CD14-positive monocyte (primary cell): ENCODE measurements at regions not wholly inside any gene's neighbourhood (a gene's known extent, or its start where the extent isn't known, plus 50 kb on each side); places are given as distances from the start of the nearest gene placed in this dataset.

Experiments used
- DNase-seq, 3 donors: peaks; one replicate each; pipeline ENCODE4 v3.0.0-alpha.2; 2011 to 2022
- H2AFZ ChIP-seq: 2 replicates; pipeline ENCODE4 v1.6.0; 2012; ENCODE audit warnings: mild to moderate bottlenecking, low read depth, low read length, inconsistent platforms; ENCODE audit not compliant: insufficient read depth, poor library complexity, severe bottlenecking
- H3K27ac ChIP-seq, 2 donors: 1 replicate in 1 of 2; 2 replicates in 1 of 2; pipeline ENCODE4 v1.5.1; 2012 to 2013; ENCODE audit warnings: low read length in 2 of 2, control low read depth in 1 of 2, inconsistent platforms in 1 of 2, low read depth in 1 of 2, mild to moderate bottlenecking in 1 of 2
- H3K27me3 ChIP-seq, 2 donors: one replicate each; pipeline versions ENCODE4 v1.6.0 to v1.6.1; 2011 to 2013; ENCODE audit warnings: low read length in 2 of 2; ENCODE audit not compliant: control insufficient read depth in 2 of 2, insufficient read depth in 2 of 2
- H3K36me3 ChIP-seq, 2 donors: replicated peaks in 1 of 2; 1 replicate in 1 of 2; 2 replicates in 1 of 2; pipeline versions ENCODE4 v1.5.1 to v1.6.1; 2012 to 2013; ENCODE audit warnings: low read length in 2 of 2, control low read depth in 1 of 2, inconsistent platforms in 1 of 2, mild to moderate bottlenecking in 1 of 2; ENCODE audit not compliant: insufficient read depth in 2 of 2, control insufficient read depth in 1 of 2
- H3K4me1 ChIP-seq, 2 donors: 1 replicate in 1 of 2; 2 replicates in 1 of 2; pipeline versions ENCODE4 v1.5.1 to v1.6.1; 2012 to 2013; ENCODE audit warnings: low read length in 2 of 2, control low read depth in 1 of 2, inconsistent platforms in 1 of 2, mild to moderate bottlenecking in 1 of 2, moderate library complexity in 1 of 2; ENCODE audit not compliant: insufficient read depth in 2 of 2, control insufficient read depth in 1 of 2
- H3K4me2 ChIP-seq: replicated peaks from 2 replicates; pipeline ENCODE3; 2012; ENCODE audit warnings: low read length, moderate library complexity, mild to moderate bottlenecking; ENCODE audit not compliant: poor library complexity, severe bottlenecking; ENCODE audit errors: extremely low read depth
- H3K4me3 ChIP-seq, 3 experiments: fragments of 200-600 bp in 1 of 3; sonication (generic) in 1 of 3; replicated peaks in 1 of 3; 1 replicate in 2 of 3; 2 replicates in 1 of 3; pipeline ENCODE4 v1.5.1; 2011 to 2013; ENCODE audit warnings: low read length in 3 of 3, mild to moderate bottlenecking in 3 of 3, control low read depth in 2 of 3, low read depth in 2 of 3, inconsistent platforms in 1 of 3, moderate library complexity in 1 of 3
- H3K79me2 ChIP-seq: 2 replicates; pipeline ENCODE4 v1.6.0; 2012; ENCODE audit warnings: mild to moderate bottlenecking, control low read depth, inconsistent platforms, low read length, moderate library complexity; ENCODE audit not compliant: insufficient read depth
- H3K9ac ChIP-seq: 2 replicates; pipeline ENCODE4 v1.6.0; 2017; ENCODE audit warnings: low read length, mild to moderate bottlenecking; ENCODE audit not compliant: insufficient read depth, poor library complexity, severe bottlenecking
- H3K9me3 ChIP-seq, 2 donors: replicated peaks in 1 of 2; 1 replicate in 1 of 2; 2 replicates in 1 of 2; pipeline versions ENCODE4 v1.5.1 to v1.6.1; 2012 to 2013; ENCODE audit warnings: low read length in 2 of 2, control low read depth in 1 of 2; ENCODE audit not compliant: control insufficient read depth in 1 of 2, insufficient read depth in 1 of 2
- H4K20me1 ChIP-seq: 2 replicates; pipeline ENCODE4 v1.6.0; 2012; ENCODE audit warnings: mild to moderate bottlenecking, low read length, control low read depth, moderate library complexity; ENCODE audit not compliant: insufficient read depth
- H3K27ac Mint-ChIP-seq, 7 donors: one replicate each; pipeline ENCODE4 v1.8.0; 2020; ENCODE audit warnings: mild to moderate bottlenecking in 7 of 7, mixed read lengths in 7 of 7, moderate library complexity in 6 of 7, inconsistent platforms in 2 of 7
- H3K27me3 Mint-ChIP-seq, 3 donors: one replicate each; pipeline ENCODE4 v1.8.0; 2021 to 2022; ENCODE audit warnings: low read depth in 3 of 3, mild to moderate bottlenecking in 3 of 3, mixed read lengths in 3 of 3, moderate library complexity in 3 of 3, inconsistent platforms in 1 of 3
- H3K36me3 Mint-ChIP-seq, 2 donors: one replicate each; pipeline ENCODE4 v1.8.0; 2020; ENCODE audit warnings: mixed read lengths in 2 of 2, inconsistent platforms in 1 of 2, mild to moderate bottlenecking in 1 of 2
- H3K4me1 Mint-ChIP-seq: one replicate; pipeline ENCODE4 v1.8.0; 2020; ENCODE audit warnings: mild to moderate bottlenecking, mixed read lengths
- H3K4me3 Mint-ChIP-seq, 2 donors: one replicate each; pipeline ENCODE4 v1.8.0; 2020; ENCODE audit warnings: mild to moderate bottlenecking in 2 of 2, mixed read lengths in 2 of 2, moderate library complexity in 1 of 2
- H3K9me3 Mint-ChIP-seq, 7 donors: one replicate each; pipeline ENCODE4 v1.8.0; 2020 to 2022; ENCODE audit warnings: mixed read lengths in 7 of 7, mild to moderate bottlenecking in 6 of 7, moderate library complexity in 6 of 7, inconsistent platforms in 2 of 7
- WGBS: methylation state at CpG from one replicate; pipeline ENCODE4 v1.1.5; 2013; ENCODE audit warnings: missing lambda C conversion rate; ENCODE audit not compliant: insufficient coverage; 5-methylcytosine and 5-hydroxymethylcytosine counted together
- intact Hi-C, 2 donors: fragments of 100-400 bp; cut with micrococcal nuclease; formaldehyde crosslinking; loops; one replicate each; pipeline versions ENCODE4 v1.15.0 to v1.15.1; 2023
- TF ChIP-seq, protein P1 (sequence below): fragments of 200-600 bp; IDR thresholded peaks from one replicate; pipeline ENCODE4 v1.8.0; 2022; ENCODE audit warnings: antibody characterized with exemption, mild to moderate bottlenecking

DNA sequence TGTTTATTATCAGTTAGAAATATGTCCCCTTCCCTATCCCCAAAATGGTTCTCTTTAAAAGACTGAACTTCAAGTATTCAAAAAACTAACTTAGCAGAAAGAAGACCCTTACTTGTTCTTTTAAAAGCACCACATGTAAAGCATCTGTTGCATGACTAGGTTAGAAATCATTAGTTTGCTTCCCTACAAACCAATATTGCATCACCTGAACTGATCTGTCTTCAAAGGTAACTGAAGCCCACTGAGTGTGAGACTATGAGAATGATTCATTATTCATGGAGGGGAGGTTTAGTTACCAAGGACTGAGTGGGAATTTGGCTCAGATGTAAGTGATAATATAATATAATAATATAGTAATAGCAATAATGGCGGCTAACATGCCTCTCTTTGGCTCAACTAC, 231.7 kb downstream of the SPRY1 start:
- no peak overlapping the region for H3K27ac ChIP-seq
- H3K4me3 Mint-ChIP-seq: no peak overlapping the region
- H3K9me3 Mint-ChIP-seq: peaks cover 0 to 2% (median under 1%) of the 10 kb centered on the region in 7 donors
- no peaks in the 10 kb centered on the region for H3K36me3 Mint-ChIP-seq
- H3K27ac Mint-ChIP-seq: no peak overlapping the region
- intact Hi-C loops: no loop called here
- H3K79me2 ChIP-seq: no peaks in the 10 kb centered on the region
- H3K9me3 ChIP-seq: no peaks in the 10 kb centered on the region
- TF ChIP-seq, protein P1, sequence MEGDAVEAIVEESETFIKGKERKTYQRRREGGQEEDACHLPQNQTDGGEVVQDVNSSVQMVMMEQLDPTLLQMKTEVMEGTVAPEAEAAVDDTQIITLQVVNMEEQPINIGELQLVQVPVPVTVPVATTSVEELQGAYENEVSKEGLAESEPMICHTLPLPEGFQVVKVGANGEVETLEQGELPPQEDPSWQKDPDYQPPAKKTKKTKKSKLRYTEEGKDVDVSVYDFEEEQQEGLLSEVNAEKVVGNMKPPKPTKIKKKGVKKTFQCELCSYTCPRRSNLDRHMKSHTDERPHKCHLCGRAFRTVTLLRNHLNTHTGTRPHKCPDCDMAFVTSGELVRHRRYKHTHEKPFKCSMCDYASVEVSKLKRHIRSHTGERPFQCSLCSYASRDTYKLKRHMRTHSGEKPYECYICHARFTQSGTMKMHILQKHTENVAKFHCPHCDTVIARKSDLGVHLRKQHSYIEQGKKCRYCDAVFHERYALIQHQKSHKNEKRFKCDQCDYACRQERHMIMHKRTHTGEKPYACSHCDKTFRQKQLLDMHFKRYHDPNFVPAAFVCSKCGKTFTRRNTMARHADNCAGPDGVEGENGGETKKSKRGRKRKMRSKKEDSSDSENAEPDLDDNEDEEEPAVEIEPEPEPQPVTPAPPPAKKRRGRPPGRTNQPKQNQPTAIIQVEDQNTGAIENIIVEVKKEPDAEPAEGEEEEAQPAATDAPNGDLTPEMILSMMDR: no peak
- peaks cover 9 to 10% (median 10%) of the 10 kb centered on the region in 3 donors for H3K27me3 Mint-ChIP-seq
- H2AFZ ChIP-seq: no peak overlapping the region
- WGBS: no CpG with 5 or more reads among the region's 1 CpG
- H3K36me3 ChIP-seq: no peaks in the 10 kb centered on the region
- no peaks in the 10 kb centered on the region for H3K4me1 ChIP-seq
- peaks cover 2% of the 10 kb centered on the region for H3K4me1 Mint-ChIP-seq
- no peak overlapping the region for H3K9ac ChIP-seq
- no peak overlapping the region for H3K4me3 ChIP-seq
- H4K20me1 ChIP-seq: no peaks in the 10 kb centered on the region
- peaks cover under 1 to 7% of the 10 kb centered on the region in 2 donors for H3K27me3 ChIP-seq
- H3K4me2 ChIP-seq: no peak overlapping the region
- no peak for DNase-seq

DNA sequence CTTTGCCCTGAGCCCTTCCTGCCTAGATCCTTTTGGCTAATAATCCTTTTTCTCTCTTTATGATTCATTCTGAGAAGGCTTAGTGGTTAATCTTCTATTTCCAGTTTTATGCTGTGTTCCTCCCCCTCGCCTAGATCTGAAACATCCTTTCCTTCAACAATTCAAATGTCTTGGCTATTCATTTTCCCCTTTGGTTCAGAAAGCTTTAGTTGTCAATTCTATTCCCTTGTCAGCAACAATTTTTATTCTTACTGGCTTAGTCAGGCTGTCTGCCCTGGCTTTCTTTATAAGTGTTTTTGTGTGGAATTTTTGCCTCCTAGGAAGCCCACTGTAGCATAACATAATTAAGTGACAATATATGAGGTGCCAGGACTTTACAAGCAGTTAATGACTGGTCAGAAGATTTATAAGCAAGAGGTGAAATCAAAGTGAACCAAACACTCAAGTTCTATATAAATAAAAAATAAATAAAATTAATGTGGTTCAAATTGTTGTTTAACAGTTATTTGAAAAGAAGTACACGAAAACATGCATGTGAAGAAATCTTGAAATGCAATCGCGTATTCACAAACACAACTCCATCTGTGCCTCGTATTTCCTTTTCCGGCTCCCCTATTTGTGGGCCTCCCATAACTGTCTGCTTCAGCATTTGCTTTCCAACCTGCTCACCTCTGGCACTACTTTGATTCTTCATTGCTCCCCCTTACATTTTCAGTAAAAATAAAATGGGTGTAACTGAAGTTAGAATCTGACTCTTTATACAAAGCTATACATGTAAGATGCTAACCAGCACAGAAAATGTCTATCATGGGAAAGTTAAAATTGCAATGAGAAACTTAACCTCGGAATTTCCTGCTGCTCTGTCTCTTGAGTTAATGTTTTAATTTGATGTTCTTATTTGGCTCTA, 235.4 kb downstream of the SPRY1 start:
- H3K4me1 Mint-ChIP-seq: peaks cover 2% of the 10 kb centered on the region
- Histone ChIP-seq H3K9ac (no peak overlapping the region), H4K20me1 (no peaks in the 10 kb centered on the region), H3K36me3 (no peaks in the 10 kb centered on the region), H3K27ac (no peak overlapping the region), H2AFZ (no peak overlapping the region), H3K4me3 (no peak overlapping the region), H3K9me3 (no peaks in the 10 kb centered on the region), H3K79me2 (no peaks in the 10 kb centered on the region), H3K27me3 (peaks cover 0 to 2% of the 10 kb centered on the region in 2 donors), H3K4me2 (no peak overlapping the region), H3K4me1 (no peaks in the 10 kb centered on the region)
- 42% methylated on average over 5 of the region's 7 CpGs for WGBS
- H3K9me3 Mint-ChIP-seq: peaks cover 4 to 18% (median 14%) of the 10 kb centered on the region in 7 donors
- no peak overlapping the region for H3K27ac Mint-ChIP-seq
- TF ChIP-seq, protein P1: no peak
- H3K27me3 Mint-ChIP-seq: peaks cover 1 to 8% (median 5%) of the 10 kb centered on the region in 3 donors
- intact Hi-C loops: no loop called here
- H3K4me3 Mint-ChIP-seq: no peak overlapping the region
- DNase-seq: no peak
- H3K36me3 Mint-ChIP-seq: no peaks in the 10 kb centered on the region
